Body of pancreas (tissue), 4 donors: ENCODE measurements at regions not wholly inside any gene's neighbourhood (a gene's known extent, or its start where the extent isn't known, plus 50 kb on each side); places are given as distances from the start of the nearest gene placed in this dataset.

Experiments used
- ATAC-seq: fragments of 150-250 bp; one replicate; pipeline ENCODE4 v1.9.1; 2016
- DNase-seq, 4 donors: peaks; one replicate each; pipeline ENCODE4 v3.0.0-alpha.2; 2019
- H3K27ac ChIP-seq, 4 donors: fragments of 200-600 bp; sonication (generic); 1 replicate in 3 of 4; 2 replicates in 1 of 4; pipeline versions ENCODE4 v1.5.1 to v1.6.1; 2016 to 2019; ENCODE audit warnings: mild to moderate bottlenecking in 1 of 4, mixed read lengths in 1 of 4, moderate library complexity in 1 of 4
- H3K27me3 ChIP-seq, 2 donors: fragments of 200-600 bp; sonication (generic); one replicate each; pipeline ENCODE4 v1.6.0; 2016; ENCODE audit warnings: mild to moderate bottlenecking in 1 of 2
- H3K36me3 ChIP-seq, 2 donors: fragments of 200-600 bp; sonication (generic); replicated peaks in 1 of 2; 2 replicates each; pipeline ENCODE4 v1.5.1; 2016; ENCODE audit warnings: low read depth in 2 of 2; ENCODE audit not compliant: insufficient read depth in 1 of 2
- H3K4me1 ChIP-seq: fragments of 200-600 bp; sonication (generic); one replicate; pipeline ENCODE4 v1.6.0; 2016
- H3K4me3 ChIP-seq, 2 donors: fragments of 200-600 bp; sonication (generic); 1 replicate in 1 of 2; 2 replicates in 1 of 2; pipeline ENCODE4 v1.5.1; 2016 to 2019
- H3K9me3 ChIP-seq, 3 donors: fragments of 200-600 bp; sonication (generic); 1 replicate in 2 of 3; 2 replicates in 1 of 3; pipeline ENCODE4 v1.5.1; 2016
- CTCF ChIP-seq, 7 experiments: fragments of 450-650 bp in 4 of 7; fragments of 200-600 bp in 3 of 7; sonication (generic) in 3 of 7; IDR thresholded peaks; one replicate each; pipeline ENCODE4 v1.5.1; 2016 to 2019; ENCODE audit warnings: antibody characterized with exemption in 7 of 7
- POLR2A ChIP-seq, 3 donors: fragments of 450-650 bp; IDR thresholded peaks; one replicate each; pipeline ENCODE4 v1.6.1; 2016; ENCODE audit warnings: antibody characterized with exemption in 3 of 3, mild to moderate bottlenecking in 2 of 3
- WGBS, 2 donors: methylation state at CpG; one replicate each; pipeline ENCODE4 v1.1.5; 2017; 5-methylcytosine and 5-hydroxymethylcytosine counted together
- intact Hi-C: fragments of 100-400 bp; cut with DNase I; formaldehyde crosslinking; loops from one replicate; pipeline ENCODE4 v1.15.1; 2023

GRCh38 chr3:3551981-3552380 lies 247.2 kb upstream of the LRRN1 start:
- no peak for TF ChIP-seq POLR2A (IDR thresholded peaks at IDR 0.05)
- no peak for TF ChIP-seq CTCF (IDR thresholded peaks at IDR 0.05)
- ATAC-seq: no peak
- no peaks in the 10 kb centered on the region for H3K27me3 ChIP-seq

GRCh38 chr3:3545360-3545759 lies 253.9 kb upstream of the LRRN1 start:
- DNase-seq: no peak
- Histone ChIP-seq H3K4me3 (no peak overlapping the region), H3K27ac (no peak overlapping the region), H3K4me1 (no peaks in the 10 kb centered on the region), H3K9me3 (no peaks in the 10 kb centered on the region), H3K36me3 (no peaks in the 10 kb centered on the region), H3K27me3 (no peaks in the 10 kb centered on the region)
- ATAC-seq: no peak
- no peak for TF ChIP-seq CTCF (IDR thresholded peaks at IDR 0.05)
- no peak for TF ChIP-seq POLR2A (IDR thresholded peaks at IDR 0.05)
- intact Hi-C loops: no loop called here
- 69 to 73% methylated on average over 2 of the region's 2 CpGs for WGBS, 2 donors

More at GRCh38 chr3:3551981-3552380, 247.2 kb upstream of the LRRN1 start:
- Histone ChIP-seq H3K27ac (no peak overlapping the region), H3K36me3 (no peaks in the 10 kb centered on the region), H3K4me3 (no peak overlapping the region), H3K9me3 (no peaks in the 10 kb centered on the region), H3K4me1 (no peaks in the 10 kb centered on the region)
- intact Hi-C loops: no loop called here
- no peak for DNase-seq

GRCh38 chr3:3538451-3538850 lies 260.8 kb upstream of the LRRN1 start:
- intact Hi-C loops: no loop called here
- TF ChIP-seq CTCF (IDR thresholded peaks at IDR 0.05): no peak
- no peaks in the 10 kb centered on the region for H3K27me3 ChIP-seq
- ATAC-seq (no peak), DNase-seq (no peak)
- no peaks in the 10 kb centered on the region for H3K36me3 ChIP-seq
- H3K9me3 ChIP-seq: no peaks in the 10 kb centered on the region
- no peaks in the 10 kb centered on the region for H3K4me1 ChIP-seq
- H3K4me3 ChIP-seq: no peak overlapping the region
- no peak overlapping the region for H3K27ac ChIP-seq
- WGBS, 2 donors: 77 to 86% methylated on average over 4 of the region's 4 CpGs

GRCh38 chr3:3532508-3532907 lies 266.7 kb upstream of the LRRN1 start:
- 0 to 69% methylated on average over 1 of the region's 1 CpG for WGBS, 2 donors
- no peak for TF ChIP-seq CTCF (IDR thresholded peaks at IDR 0.05)
- no peak for TF ChIP-seq POLR2A (IDR thresholded peaks at IDR 0.05)
- Histone ChIP-seq H3K4me3 (no peak overlapping the region), H3K9me3 (no peaks in the 10 kb centered on the region), H3K36me3 (no peaks in the 10 kb centered on the region), H3K27me3 (no peaks in the 10 kb centered on the region), H3K27ac (no peak overlapping the region), H3K4me1 (no peaks in the 10 kb centered on the region)
- no peak for DNase-seq
- no peak for ATAC-seq
- intact Hi-C loops: no loop called here

GRCh38 chr3:3531476-3531875 lies 267.8 kb upstream of the LRRN1 start:
- WGBS, 2 donors: 62 to 67% methylated on average over 4 of the region's 4 CpGs
- intact Hi-C loops: no loop called here

More at GRCh38 chr3:3531476-3531875, 267.8 kb upstream of the LRRN1 start:
- TF ChIP-seq CTCF (IDR thresholded peaks at IDR 0.05): no peak
- no peak for TF ChIP-seq POLR2A (IDR thresholded peaks at IDR 0.05)
- H3K27ac ChIP-seq: no peak overlapping the region
- no peak for ATAC-seq
- H3K4me3 ChIP-seq: no peak overlapping the region
- no peaks in the 10 kb centered on the region for H3K27me3 ChIP-seq
- no peaks in the 10 kb centered on the region for H3K4me1 ChIP-seq
- H3K9me3 ChIP-seq: no peaks in the 10 kb centered on the region
- H3K36me3 ChIP-seq: no peaks in the 10 kb centered on the region
- no peak for DNase-seq
